ENCODE measurements at regions not wholly inside any gene's neighbourhood (a gene's known extent, or its start where the extent isn't known, plus 50 kb on each side); places are given as distances from the start of the nearest gene placed in this dataset.
A peak's percentile ranks its signal among the peaks of the same experiment; 100 is the strongest.
"Not testable (repeated sequence)": the region's sequence is repeated elsewhere in the genome, so short reads cannot be mapped to it uniquely, and the experiment has no call there.

DNA sequence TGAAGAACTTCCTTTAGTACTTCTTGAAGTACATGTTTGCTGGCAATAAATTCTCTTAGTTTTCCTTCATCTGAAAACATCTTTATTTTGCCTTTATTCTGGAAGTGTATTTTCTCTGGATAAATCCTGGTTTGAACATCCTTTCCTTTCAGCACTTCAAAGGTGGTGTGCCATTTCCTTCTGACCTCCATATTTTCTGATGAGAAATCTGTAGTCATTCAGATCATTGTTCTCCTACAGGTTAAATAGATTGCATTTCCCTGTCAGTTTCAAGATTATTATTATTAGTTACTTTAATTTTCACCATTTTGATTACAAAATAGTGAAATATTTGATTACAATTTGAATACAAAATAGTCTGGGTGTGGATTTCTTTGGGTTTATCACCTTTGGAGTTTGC lies 134.5 kb downstream of the CDH26 start:
- Histone ChIP-seq H3K4me3 (no peak overlapping the region), H3K27ac (no peak overlapping the region)

DNA sequence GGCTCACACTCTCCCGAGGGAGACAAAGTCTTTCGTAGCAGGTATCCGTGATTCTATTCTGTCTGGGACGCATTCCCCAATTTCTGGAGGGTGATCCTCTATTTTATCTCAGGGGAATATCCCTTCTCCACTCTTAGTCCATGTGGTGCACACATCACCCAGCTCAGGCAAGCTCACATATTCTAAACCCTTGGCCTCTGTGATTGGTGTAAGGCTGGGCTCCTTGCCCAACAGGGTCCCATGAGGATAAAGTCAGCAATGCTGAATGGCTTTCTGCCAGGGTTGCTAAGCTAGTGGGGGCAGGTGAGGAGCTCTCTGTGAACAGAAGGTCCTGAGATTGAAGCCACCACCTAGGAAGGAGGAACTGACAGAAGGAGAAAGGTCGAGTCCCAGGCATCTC lies 137.2 kb downstream of the CDH26 start:
- H3K4me3 ChIP-seq: no peak overlapping the region
- H3K27ac ChIP-seq: no peak overlapping the region

DNA sequence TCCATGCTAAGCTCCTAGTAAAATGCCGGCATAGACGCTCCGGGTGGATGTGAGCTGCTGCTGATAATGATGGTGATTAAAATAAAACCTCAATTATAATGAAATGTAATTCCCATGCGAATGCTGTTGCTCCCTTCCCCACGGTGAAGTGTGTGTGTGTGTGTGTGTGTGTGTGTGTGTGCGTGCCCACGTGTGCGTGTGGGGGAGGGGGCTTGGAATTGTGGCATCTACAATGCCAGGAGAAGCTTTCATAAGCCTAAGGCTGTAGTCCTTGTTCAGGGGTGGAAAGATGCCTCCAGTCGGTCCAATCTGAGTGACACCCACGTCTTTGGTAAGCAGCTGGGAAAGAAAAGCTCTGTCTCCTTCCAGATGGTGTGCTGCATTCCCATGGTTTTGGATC lies 137.9 kb downstream of the CDH26 start:
- Histone ChIP-seq H3K27ac (no peak overlapping the region), H3K4me3 (no peak overlapping the region)

DNA sequence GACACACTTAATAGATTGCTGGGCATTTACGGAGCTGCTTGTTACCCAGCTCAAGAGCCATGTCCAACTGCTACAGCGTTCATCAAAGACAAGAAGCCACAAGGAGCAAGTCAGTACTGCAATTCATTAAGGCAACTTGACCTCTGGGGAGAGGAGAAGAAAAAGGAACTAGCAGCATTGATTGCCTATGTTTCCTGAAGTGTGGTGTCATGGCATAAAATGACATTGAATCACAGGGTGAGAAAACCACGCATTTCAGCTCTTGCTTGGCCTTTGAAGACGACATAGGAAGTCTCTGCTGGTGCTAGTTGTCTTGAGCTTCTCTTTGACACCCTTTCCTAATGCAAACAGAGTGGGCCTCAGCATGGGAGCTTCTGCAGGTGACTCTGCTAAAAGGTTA lies 139.1 kb downstream of the CDH26 start:
- H3K27ac ChIP-seq: no peak overlapping the region
- H3K4me3 ChIP-seq: no peak overlapping the region

DNA sequence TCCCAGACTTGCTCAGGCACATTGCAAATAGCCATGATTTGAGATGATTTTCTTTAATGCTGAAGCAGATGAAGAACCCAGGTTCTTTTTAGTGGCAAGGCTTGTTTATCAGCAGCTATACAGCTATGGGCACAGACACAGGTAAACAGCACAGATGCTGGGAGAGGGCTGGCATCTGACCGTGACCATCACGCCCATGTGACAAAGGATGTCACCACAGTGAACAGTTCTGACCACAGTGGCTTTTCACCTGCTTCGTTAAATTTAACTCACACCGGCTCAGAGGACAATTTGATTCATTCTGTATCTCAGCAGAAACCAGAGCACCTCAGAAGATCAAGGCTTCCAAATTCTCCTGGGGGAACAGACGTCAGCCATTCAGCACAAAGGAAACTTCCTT lies 142.6 kb downstream of the CDH26 start:
- Histone ChIP-seq H3K4me3 (no peak overlapping the region), H3K27ac (no peak overlapping the region)

DNA sequence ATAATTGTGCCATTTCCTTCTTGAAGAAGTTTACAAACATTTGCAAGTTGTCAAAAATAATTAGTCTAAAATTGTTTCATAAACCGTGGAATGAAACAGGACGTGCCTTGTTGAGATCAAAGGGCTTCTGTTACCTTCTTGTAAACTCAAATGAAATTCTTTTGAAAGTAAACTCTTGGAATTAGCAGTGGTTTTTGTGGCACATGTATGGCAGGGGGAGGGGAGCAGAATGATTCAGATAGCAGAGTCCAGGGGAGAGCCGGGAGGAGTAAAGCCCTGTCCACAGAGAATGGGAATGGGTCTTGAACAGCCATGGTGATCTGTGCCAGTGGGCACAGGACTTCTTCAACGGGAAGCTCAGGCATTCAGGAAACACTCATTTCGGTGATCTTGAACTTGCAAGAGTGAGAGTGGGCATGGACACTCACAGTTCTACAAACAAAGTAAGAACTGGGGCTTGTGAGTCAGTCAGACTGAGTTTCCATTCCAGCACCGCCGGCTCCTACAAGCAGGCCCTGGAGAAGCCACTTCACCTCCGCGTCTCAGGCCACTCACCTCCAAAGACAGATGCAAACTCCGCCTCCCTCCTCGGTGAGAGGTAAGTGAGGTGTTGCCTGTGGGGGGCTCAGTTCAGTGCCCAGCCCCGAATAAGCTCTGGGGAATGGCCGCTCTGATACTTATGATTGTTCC lies 143.1 kb downstream of the CDH26 start:
- Histone ChIP-seq H3K27ac (no peak overlapping the region), H3K4me3 (no peak overlapping the region)

DNA sequence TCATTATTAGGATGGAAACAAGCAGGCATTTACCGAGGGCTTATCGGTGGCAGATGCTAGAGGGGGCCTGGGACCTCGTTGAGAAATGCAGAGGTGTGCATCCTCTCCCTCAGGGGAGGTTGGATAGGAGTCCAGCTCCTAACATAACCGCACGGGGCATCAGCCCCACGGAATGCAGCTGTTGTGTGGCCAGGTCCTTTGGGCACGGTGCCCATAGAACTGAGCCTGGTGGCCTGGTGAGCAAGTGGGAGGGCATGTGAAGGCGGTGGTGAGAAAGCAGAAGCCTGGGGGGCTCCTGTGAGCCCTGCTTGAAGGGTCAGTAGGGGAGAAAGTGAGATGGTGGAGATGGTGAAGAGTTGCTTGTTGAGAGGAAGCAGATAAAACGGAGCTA lies 143.7 kb downstream of the CDH26 start:
- H3K4me3 ChIP-seq: no peak overlapping the region
- no peak overlapping the region for H3K27ac ChIP-seq

DNA sequence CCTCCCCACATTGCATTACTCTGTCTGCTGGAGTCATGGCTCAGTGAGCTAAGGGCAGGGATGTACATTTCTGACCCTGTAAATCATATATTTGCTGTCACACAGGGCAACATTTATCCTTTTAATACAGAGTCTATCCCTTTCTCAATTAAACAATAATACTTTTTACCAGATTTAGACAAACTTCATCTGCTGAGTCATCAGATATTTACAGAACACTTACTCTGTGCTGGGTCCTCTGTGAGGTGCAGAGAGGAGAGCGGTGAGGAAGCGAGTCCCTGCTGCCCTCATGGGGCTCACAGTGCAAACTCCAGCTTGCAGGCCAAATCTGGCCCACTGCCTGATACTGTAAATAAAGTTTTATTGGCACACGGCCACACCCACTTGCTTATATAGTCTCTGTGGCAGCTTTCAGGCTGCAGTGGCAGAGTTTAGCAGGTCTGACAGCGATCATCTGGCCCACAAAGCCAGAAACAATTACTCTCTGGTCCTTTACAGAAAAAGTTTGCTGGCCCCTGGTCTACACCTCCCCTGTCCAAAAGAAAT lies 144.5 kb downstream of the CDH26 start:
- H3K27ac ChIP-seq: no peak overlapping the region
- no peak overlapping the region for H3K4me3 ChIP-seq

DNA sequence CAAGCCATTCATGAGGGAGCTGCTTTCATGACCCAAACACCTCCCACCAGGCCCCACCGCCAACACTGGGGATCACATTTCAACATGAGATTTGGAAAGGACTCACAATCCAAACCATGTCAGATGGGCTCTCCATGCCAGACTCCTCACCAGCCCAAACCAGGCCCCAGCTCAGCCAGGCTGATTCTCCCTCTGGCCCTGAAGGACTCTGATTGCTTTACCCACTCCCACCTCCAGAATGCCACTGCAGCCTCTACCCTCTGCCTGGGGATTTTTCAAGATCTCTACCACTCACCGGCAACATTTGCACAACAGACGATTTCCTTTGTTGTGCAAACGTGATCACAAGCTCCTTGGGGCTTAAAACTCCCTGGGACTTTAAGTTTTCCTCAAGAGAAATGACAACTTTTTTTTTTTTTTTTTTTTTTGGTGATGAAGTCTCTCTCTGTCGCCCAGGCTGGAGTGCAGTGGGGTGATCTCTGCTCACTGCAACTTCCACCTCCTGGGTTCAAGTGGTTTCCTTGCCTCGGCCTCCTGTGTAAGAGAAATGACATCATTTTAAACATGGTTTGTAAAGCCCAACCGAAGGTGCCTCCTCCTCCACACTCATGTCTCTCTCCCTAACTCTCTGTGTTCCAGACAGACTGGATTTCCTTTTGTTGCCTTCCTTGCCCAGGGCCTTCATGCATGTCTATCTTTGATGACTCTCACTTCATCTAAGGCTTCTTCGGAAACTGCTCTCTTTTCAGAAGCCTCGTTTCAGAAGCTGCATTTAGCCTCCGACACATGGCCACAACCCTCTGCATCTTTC lies 147.0 kb downstream of the CDH26 start:
- no peak overlapping the region for H3K4me3 ChIP-seq
- H3K27ac ChIP-seq: no peak overlapping the region

DNA sequence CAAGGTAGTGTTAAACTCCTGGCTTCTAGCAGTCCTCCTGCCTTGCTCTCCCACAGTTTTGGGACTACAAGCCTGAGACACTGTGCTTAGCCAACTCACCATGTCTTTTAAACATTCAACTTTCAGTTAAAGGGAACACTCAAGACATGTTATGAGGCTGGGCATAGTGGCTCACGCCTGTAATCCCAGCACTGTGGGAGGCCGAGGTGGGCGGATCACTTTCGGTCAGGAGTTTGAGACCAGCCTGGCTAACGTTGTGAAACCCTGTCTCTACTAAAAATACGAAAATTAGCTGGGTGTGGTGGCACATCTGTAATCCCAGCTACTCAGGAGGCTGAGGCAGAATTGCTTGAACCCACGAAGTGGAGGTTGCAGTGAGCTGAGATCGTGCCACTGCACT lies 148.0 kb downstream of the CDH26 start:
- not testable (repeated sequence) for H3K4me3 ChIP-seq, H3K27ac ChIP-seq

DNA sequence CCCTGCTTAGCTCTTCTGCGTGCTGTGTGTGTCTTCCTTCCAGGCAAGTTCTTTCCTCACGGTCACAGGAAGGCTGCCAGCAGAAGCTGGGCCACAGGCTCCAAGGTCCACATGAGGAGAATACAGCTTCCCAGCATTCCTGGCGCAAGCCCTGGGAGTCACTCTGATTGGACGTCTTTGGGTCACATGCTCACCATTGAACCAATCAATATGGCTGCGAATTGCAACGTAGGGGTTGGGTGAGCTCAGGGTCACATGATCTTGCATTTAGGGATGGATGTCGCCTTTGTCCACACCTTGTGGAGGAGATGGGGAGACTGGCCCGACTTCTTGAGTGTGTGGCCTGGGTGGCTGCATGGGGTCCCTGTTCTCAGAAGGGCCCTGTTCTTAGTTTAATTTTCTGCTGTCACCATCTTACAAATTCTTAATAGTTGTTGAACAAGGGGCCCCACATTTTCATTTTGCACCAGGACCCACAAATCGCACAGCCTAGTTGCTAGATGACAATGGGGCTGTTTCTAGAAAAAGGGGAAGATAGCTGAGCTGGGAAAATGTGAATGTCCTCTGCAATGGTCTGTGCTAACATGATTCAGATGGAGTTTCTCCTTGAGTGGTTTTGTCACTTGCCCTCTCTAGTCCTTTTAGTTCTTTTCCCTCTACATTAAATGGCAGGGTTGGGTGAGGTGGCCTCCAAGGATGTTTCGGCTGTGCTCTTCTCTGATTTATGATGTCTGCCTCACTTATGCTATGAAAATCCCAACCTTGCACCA lies 149.6 kb downstream of the CDH26 start:
- Histone ChIP-seq H3K4me3 (no peak overlapping the region), H3K27ac (no peak overlapping the region)

DNA sequence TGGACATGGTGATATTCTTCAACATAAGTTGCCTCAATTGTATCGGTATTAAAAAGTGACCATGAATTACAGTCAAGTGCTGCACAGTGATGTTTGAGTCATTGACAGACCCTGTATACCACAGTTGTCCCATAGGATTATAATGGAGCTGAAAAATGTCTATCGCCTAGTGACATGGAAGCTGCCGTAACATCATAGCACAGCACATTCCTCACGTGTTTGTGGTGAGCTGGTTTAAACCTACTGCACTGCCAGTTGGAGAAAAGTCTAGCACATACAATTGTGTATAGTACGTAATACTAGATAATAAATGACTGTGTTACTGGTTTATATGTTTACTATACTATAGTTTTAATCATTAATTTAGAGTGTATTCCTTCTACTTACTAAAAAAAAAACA lies 150.2 kb downstream of the CDH26 start:
- H3K4me3 ChIP-seq: no peak overlapping the region
- no peak overlapping the region for H3K27ac ChIP-seq

DNA sequence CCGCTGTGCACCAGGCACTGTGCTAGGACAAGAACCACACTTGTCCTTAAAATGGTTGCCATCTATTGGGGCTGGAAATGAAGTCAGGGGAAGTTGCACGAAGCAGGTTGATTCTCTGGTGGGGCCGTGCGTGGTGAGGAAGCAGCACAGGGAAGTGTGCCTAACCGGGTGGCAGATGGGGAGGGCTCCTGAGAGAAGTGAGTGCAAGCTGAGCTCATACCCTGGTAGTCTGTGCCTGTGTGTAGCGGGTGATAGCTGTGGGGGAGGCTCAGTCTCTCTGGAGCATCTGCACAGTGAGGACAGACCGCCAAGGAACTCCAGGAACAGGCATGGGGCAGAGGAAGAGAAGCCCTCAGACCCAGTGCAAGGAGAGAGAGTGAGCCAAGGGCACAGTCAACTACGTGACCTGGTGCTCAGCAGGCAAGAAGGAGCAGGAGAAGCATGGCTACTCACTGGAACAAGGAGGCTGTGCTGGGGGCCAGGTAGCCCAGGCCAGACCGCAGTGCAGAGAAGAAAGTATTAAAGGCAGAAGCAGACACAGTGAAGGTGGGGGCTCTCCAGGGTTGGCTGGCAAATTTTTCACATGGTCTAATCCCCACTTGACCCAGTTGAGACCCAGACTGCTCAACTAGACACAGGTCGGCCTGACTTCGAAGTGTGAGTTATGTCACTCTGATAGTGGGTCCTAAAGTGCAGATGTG lies 155.0 kb downstream of the CDH26 start:
- H3K27ac ChIP-seq: no peak overlapping the region

DNA sequence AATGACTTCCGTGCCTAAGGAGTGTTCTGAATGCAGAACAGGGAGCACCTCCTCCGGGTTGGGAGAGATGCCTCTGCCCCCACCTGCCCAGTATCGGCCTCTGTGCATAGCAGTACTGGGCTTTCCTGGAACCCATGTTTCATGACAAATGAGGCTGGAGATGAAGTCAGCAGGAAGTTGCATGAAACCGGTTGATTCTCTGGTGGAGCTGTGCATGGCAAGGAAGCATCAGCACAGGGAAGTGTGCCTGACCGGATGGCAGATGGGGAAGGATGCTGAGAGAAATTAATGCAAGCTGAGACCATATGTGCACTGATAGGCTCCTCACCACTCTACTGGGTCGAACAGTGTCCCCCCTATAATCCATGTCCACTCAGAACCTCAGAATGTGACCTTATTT lies 155.5 kb downstream of the CDH26 start:
- Histone ChIP-seq H3K27ac (no peak overlapping the region), H3K4me3 (no peak overlapping the region)

More for the DNA sequence above, 155.0 kb downstream of the CDH26 start:
- H3K4me3 ChIP-seq: no peak overlapping the region

DNA sequence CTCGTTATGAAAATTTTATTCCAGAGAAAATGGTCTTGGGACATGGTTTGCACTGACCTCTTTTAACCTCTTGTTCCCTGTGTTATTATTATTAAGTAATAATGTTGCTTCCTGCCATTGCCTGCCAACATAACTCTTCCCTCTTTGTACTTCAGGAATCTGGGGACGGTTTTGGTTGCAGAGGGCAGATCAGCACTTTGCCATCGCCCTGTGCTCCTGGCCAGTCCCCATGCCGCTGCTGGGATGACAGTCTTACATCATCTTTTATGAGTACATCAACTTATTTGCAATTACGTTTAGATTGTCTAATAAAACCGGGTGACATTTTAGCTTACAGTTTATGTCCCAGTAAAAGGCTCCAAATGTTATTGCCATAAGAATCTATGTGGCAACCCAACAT lies 157.2 kb downstream of the CDH26 start:
- H3K27ac ChIP-seq: no peak overlapping the region
- no peak overlapping the region for H3K4me3 ChIP-seq

DNA sequence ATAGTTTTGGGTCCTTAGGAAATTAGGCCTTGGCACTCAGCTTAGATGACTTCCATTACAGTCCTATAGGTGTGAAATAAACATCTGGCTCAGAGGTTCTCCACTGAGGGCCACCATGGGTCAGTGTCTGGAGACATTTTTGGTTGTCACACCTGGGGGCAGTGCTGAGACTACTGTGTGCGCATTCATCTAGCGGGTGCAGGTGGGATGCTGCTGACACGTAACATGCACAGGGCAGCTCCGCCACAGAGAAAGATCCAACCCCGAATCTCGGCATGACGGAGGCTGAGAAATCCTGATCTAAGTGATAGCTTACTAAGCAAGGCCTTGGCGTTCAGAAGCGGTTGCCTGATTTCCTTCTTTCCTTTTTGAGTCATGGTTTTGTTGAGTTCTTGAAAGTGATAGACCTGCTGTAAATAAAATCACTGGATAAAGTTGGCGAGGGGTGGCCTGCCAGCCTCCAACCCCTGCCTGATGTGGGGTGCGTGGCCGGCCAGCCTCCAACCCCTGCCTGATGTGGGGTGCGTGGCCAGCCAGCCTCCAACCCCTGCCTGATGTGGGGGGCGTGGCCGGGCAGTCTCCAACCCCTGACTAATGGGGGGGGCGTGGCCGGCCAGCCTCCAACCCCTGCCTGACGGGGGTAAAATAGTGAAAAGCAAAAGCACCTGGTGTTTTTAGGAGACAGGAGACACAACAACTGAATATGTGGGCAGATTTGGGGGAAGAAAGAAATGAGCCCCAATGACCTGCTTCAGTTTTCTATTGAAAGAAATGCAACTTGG lies 158.1 kb downstream of the CDH26 start:
- Histone ChIP-seq H3K27ac (peak overlapping the region in 1 of 21 experiments; percentile 35), H3K4me3 (no peak overlapping the region)

DNA sequence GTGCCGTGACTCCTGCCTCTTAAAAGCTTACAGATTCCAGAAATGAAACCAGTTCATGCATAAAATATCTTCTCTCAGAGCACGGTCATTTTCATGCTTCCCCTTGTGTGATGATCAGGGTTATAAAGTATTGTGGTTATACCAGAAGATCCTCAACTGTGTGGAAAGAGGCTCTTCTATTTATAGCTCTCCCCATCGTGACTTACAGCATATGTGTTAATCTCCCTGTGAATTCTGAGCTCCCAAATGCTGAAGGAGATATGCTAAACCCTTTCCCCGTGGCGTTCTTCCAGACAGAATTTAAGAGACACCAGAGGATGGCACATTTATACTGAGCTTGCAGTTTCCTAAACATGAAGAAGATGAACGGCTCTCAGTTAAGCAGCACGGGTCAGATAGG lies 158.8 kb downstream of the CDH26 start:
- Histone ChIP-seq H3K27ac (peak overlapping the region in 1 of 21 experiments; percentile 35), H3K4me3 (no peak overlapping the region)

DNA sequence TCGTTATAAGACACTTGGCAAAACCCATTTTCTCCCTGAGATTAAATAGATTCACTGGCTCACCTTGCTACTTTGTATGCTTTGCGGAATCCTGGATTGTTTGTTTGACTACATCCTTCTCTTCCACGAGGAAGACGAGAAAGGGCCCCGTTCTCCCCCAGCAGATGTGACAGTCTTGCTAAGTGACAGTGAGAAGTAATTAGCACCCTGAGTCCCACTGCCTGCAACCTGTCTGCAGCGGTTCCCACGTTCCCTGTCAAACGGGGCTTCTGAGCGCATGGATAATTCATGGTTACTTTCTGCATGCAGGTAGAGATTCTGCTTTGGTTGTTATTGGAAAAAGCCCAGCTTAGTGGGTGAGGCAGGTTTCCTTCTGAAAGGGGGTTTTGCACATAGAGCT lies 163.7 kb downstream of the CDH26 start:
- Histone ChIP-seq H3K27ac (no peak overlapping the region), H3K4me3 (no peak overlapping the region)

DNA sequence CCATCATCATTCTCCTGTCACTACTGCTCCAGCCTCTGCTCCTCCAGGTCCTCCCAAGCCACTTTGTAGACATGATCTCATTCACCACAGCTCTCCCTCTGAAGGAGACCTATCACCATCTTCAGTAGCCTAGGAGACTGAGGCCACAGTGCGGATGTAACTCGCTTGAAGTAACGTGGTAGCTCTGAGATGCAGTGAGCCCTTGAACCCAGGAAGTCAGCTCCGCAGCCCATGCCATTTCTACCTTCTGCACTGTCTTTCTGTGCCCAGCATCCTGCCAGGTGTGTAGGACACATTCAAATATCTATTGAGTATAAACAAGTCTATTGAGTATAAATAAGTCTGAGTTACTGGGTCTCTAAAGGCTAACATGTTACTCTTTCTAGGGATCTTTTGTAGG lies 164.4 kb downstream of the CDH26 start:
- Histone ChIP-seq H3K4me3 (no peak overlapping the region), H3K27ac (no peak overlapping the region)
